K562 (cell line): ENCODE measurements at regions not wholly inside any gene's neighbourhood (a gene's known extent, or its start where the extent isn't known, plus 50 kb on each side); places are given as distances from the start of the nearest gene placed in this dataset.

ENCODE experiments used
- CHD7 ChIP-seq: fragments of 200-600 bp; sonication (generic); IDR thresholded peaks from one replicate; pipeline ENCODE4 v1.6.1; 2012; ENCODE audit warnings: mild to moderate bottlenecking, low read depth, low read length, inconsistent platforms
- CUX1 ChIP-seq: fragments of 200-800 bp; sonication (Bioruptor generic); IDR thresholded peaks from 2 replicates; pipeline ENCODE4 v1.6.1; 2016; ENCODE audit warnings: missing genetic modification characterization, missing compliant biosample characterization
- HCFC1 ChIP-seq: IDR thresholded peaks from 2 replicates; pipeline ENCODE4 v1.6.1; 2012; ENCODE audit warnings: low read depth, low read length, improper control_type of control experiment
- MTA2 ChIP-seq: fragments of 450-650 bp; IDR thresholded peaks from 2 replicates; pipeline ENCODE4 v1.6.1; 2016; ENCODE audit warnings: low read depth
- MXI1 ChIP-seq: IDR thresholded peaks from 2 replicates; pipeline ENCODE4 v1.6.1; 2011; ENCODE audit warnings: low read depth, mild to moderate bottlenecking, improper control_type of control experiment, low read length
- SIN3B ChIP-seq: fragments of 450-650 bp; IDR thresholded peaks from 2 replicates; pipeline ENCODE4 v1.6.1; 2017; ENCODE audit warnings: low read depth, mild to moderate bottlenecking, moderate library complexity
- SP2 ChIP-seq: IDR thresholded peaks from 2 replicates; pipeline ENCODE4 v1.6.1; 2011; ENCODE audit warnings: mild to moderate bottlenecking, low read depth, low read length, moderate library complexity; ENCODE audit not compliant: poor library complexity, severe bottlenecking; ENCODE audit errors: extremely low read depth
- YY1 ChIP-seq, 3 experiments: IDR thresholded peaks; 2 replicates each; pipeline ENCODE4 v1.6.1; 2011; ENCODE audit warnings: low read length in 2 of 3, mild to moderate bottlenecking in 2 of 3, moderate library complexity in 2 of 3, borderline replicate concordance in 1 of 3, control low read depth in 1 of 3, low read depth in 1 of 3; ENCODE audit not compliant: insufficient read depth in 3 of 3, insufficient replicate concordance in 2 of 3, control insufficient read depth in 1 of 3, insufficient read length in 1 of 3; ENCODE audit errors: extremely low read depth in 1 of 3
- ZNF197 ChIP-seq: fragments of 200-800 bp; sonication (Bioruptor generic); IDR thresholded peaks from 2 replicates; pipeline ENCODE4 v1.6.1; 2016; ENCODE audit warnings: low read depth, missing genetic modification characterization, missing compliant biosample characterization
- ZNF445 ChIP-seq: fragments of 250-450 bp; sonication (Bioruptor Pico); IDR thresholded peaks from 2 replicates; pipeline ENCODE4 v1.4.0; 2020; ENCODE audit warnings: low read depth, mild to moderate bottlenecking, moderate library complexity
- ZNF780A ChIP-seq: fragments of 250-450 bp; sonication (Bioruptor Pico); IDR thresholded peaks from 2 replicates; pipeline ENCODE4 v1.5.0; 2021; ENCODE audit warnings: mild to moderate bottlenecking
- ZZZ3 ChIP-seq: fragments of 450-650 bp; IDR thresholded peaks from 2 replicates; pipeline ENCODE4 v1.6.1; 2016; ENCODE audit warnings: antibody characterized with exemption, mild to moderate bottlenecking, moderate library complexity

DNA sequence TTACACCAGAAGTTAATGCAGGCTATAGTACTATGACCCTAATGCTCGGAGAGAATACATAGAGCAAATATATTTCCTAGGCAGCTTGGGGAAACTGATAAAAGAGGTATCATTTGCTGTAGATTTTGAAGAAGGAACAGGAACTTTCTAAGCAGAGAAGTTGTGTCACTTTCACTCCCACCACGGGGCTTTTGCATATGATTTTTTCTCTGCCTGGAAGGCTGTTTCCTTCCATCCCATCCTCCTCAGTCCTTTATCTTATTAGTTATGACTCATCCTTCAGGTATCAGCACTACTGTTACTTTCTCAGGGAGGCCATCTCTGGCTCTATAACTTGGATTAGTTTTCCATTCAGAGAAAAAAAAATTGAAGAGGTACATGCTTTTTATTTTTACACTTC is 2006.1 kb upstream of the WWC1 start (continued):
- TF ChIP-seq CHD7 (no peak), SP2 (no peak), MTA2 (no peak), ZNF780A (CRISPR knock-in tag) (no peak), ZNF197 (CRISPR knock-in tag) (no peak), CUX1 (CRISPR knock-in tag) (no peak), SIN3B (no peak), HCFC1 (no peak), MXI1 (no peak), ZNF445 (CRISPR knock-in tag) (no peak), YY1 (IDR thresholded peaks at IDR 0.05; ENCODE audit: borderline replicate concordance in 1 of 3, control insufficient read depth in 1 of 3, extremely low read depth in 1 of 3, insufficient read depth in 3 of 3, insufficient read length in 1 of 3, insufficient replicate concordance in 2 of 3, low read depth in 1 of 3, low read length in 2 of 3) (no peak), ZZZ3 (no peak)
